Keratinocyte (primary cell): ENCODE measurements at regions not wholly inside any gene's neighbourhood (a gene's known extent, or its start where the extent isn't known, plus 50 kb on each side); places are given as distances from the start of the nearest gene placed in this dataset.

ENCODE experiments used
- DNase-seq: peaks from one replicate; pipeline ENCODE4 v3.0.0-alpha.2; 2011; ENCODE audit warnings: low read depth, missing footprints, low spot score
- FAIRE-seq: peaks from 2 replicates; lab custom pipeline; 2011; peaks lifted over from hg19 to GRCh38; lab: Jason Lieb, UNC
- H2AFZ ChIP-seq: 2 replicates; pipeline ENCODE4 v1.6.0; 2012; ENCODE audit warnings: low read length, control low read depth, inconsistent platforms; ENCODE audit not compliant: control insufficient read depth
- H3K27ac ChIP-seq: 2 replicates; pipeline ENCODE4 v1.5.1; 2011; ENCODE audit warnings: low read length; ENCODE audit not compliant: control insufficient read depth, insufficient read depth
- H3K27me3 ChIP-seq: 3 replicates; pipeline ENCODE4 v1.6.0; 2011; ENCODE audit warnings: low read length; ENCODE audit not compliant: control insufficient read depth, insufficient read depth; ENCODE audit errors: extremely low read depth
- H3K36me3 ChIP-seq, 2 experiments: 2 replicates in 1 of 2; 3 replicates in 1 of 2; pipeline ENCODE4 v1.5.1; 2011; ENCODE audit warnings: low read length in 2 of 2, mild to moderate bottlenecking in 1 of 2; ENCODE audit not compliant: control insufficient read depth in 2 of 2, insufficient read depth in 2 of 2; ENCODE audit errors: extremely low read depth in 1 of 2
- H3K4me1 ChIP-seq: 3 replicates; pipeline ENCODE4 v1.5.1; 2011; ENCODE audit warnings: low read length; ENCODE audit not compliant: control insufficient read depth, insufficient read depth; ENCODE audit errors: extremely low read depth
- H3K4me2 ChIP-seq: 3 replicates; pipeline ENCODE4 v1.6.0; 2011; ENCODE audit warnings: low read depth, low read length; ENCODE audit not compliant: control insufficient read depth, insufficient read depth; ENCODE audit errors: extremely low read depth
- H3K4me3 ChIP-seq, 3 experiments: fragments of 200-600 bp in 1 of 3; sonication (generic) in 1 of 3; 2 replicates in 2 of 3; 3 replicates in 1 of 3; pipeline ENCODE4 v1.5.1; 2011 to 2016; ENCODE audit warnings: low read length in 3 of 3, mild to moderate bottlenecking in 3 of 3, control low read depth in 2 of 3, inconsistent platforms in 1 of 3, low read depth in 1 of 3, mixed read lengths in 1 of 3, mixed run types in 1 of 3, moderate library complexity in 1 of 3; ENCODE audit not compliant: control insufficient read depth in 2 of 3, insufficient read depth in 2 of 3; ENCODE audit errors: extremely low read depth in 1 of 3
- H3K79me2 ChIP-seq: 2 replicates; pipeline ENCODE4 v1.6.0; 2012; ENCODE audit warnings: low read length; ENCODE audit not compliant: control insufficient read depth, insufficient read depth
- H3K9ac ChIP-seq: 3 replicates; pipeline ENCODE4 v1.6.0; 2011; ENCODE audit warnings: low read length; ENCODE audit not compliant: control insufficient read depth, insufficient read depth; ENCODE audit errors: extremely low read depth
- H3K9me1 ChIP-seq: 3 replicates; pipeline ENCODE4 v1.6.0; 2011; ENCODE audit warnings: low read length; ENCODE audit not compliant: control insufficient read depth, insufficient read depth; ENCODE audit errors: extremely low read depth
- H3K9me3 ChIP-seq: 2 replicates; pipeline ENCODE4 v1.5.1; 2012; ENCODE audit warnings: low read depth, low read length; ENCODE audit not compliant: control insufficient read depth
- H4K20me1 ChIP-seq: 3 replicates; pipeline ENCODE4 v1.6.0; 2011; ENCODE audit warnings: low read length; ENCODE audit not compliant: control insufficient read depth, insufficient read depth; ENCODE audit errors: extremely low read depth
- EZH2 ChIP-seq: IDR thresholded peaks from one replicate; pipeline ENCODE4 v1.6.1; 2012; ENCODE audit warnings: inconsistent platforms, mild to moderate bottlenecking, low read length, moderate library complexity
- dilution Hi-C: fragments of 300-500 bp; cut with MboI; formaldehyde crosslinking; loops from one replicate; pipeline ENCODE4 v1.7.0; 2020; ENCODE audit warnings: low sequenced_read_pairs; ENCODE audit not compliant: extremely low pct_ligation_motif_present
- TF ChIP-seq, protein P1 (sequence below), 3 experiments: IDR thresholded peaks in 1 of 3; conservative IDR thresholded peaks in 1 of 3; optimal IDR thresholded peaks in 1 of 3; 2 replicates in 2 of 3; 3 replicates in 1 of 3; pipeline versions ENCODE3 to v1.5.1; 2011; ENCODE audit warnings: low read length in 3 of 3, mild to moderate bottlenecking in 3 of 3, moderate library complexity in 2 of 3, control low read depth in 1 of 3, inconsistent platforms in 1 of 3; ENCODE audit not compliant: insufficient read depth in 2 of 3; ENCODE audit errors: extremely low read depth in 1 of 3

DNA sequence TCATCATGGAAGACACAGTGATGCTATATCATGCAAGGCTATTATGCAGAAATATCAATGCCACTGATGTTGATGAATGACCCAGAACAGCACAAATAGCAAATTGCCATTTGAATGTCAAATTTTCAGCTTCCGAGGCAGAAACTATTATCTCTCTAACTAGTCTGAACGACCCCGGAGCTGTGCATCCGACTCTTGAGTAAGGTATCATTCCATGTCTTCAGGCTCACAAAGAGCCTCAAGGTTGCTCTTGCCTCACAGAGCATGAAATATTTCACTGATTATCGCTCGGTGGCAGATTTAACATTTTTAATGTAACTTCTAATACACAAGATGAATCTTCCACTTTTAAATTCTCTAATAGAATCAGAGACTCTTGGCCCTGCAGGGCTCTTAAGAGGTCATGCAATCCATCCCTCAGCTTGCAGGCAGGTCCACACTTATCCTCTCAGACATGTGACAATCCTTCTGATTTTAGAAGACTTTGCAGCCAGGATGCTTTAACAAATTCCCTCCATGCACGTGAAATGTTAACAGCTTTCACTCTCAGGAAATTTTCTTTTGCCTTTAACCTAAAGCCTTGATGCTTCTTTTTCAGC is 221.0 kb downstream of the FRK start:
- no peak overlapping the region for H3K4me3 ChIP-seq
- no peak overlapping the region for H3K27ac ChIP-seq
- no peak for FAIRE-seq
- no peaks in the 10 kb centered on the region for H3K36me3 ChIP-seq
- no peaks in the 10 kb centered on the region for H3K27me3 ChIP-seq
- H3K79me2 ChIP-seq, result no peaks in the 10 kb centered on the region
- no peaks in the 10 kb centered on the region for H3K4me1 ChIP-seq
- H3K9me1 ChIP-seq, result no peaks in the 10 kb centered on the region
- no peak overlapping the region for H3K4me2 ChIP-seq
- TF ChIP-seq EZH2, result no peak
- no peak for DNase-seq
- no peak overlapping the region for H2AFZ ChIP-seq
- H3K9me3 ChIP-seq, result no peaks in the 10 kb centered on the region
- H4K20me1 ChIP-seq, result no peaks in the 10 kb centered on the region
- dilution Hi-C loops, result no loop called here
- no peak overlapping the region for H3K9ac ChIP-seq

DNA sequence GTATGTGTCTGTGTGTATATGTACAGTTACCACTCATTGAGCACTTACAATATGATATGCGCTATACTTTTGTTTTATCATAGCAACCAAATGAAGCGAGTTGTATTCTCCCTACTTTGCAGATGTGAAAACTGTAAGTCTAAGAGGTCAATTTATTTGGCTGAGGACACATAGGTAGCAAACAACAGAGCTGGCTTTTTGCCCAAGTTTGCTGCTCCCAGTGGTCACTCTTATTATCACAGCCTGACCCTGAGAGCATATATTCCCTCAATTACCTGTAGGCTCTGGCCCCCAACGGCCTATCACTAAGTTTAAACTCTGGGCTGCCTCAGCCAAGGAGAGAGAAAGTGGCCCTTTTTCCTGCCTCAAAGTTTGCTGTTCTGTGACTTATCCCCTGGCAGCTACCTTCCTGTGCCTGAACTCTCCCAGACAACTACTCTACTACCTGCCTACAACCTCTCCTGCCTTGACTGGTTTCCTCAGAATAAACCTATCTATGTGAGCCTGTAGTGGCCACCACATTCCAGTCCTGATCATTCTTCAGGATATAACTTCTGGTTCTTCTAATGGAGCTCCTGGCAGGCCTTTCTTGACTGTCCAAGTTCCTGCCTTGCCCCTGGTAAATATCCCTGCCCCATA is 221.8 kb downstream of the FRK start:
- no peak overlapping the region for H3K9ac ChIP-seq
- no peak overlapping the region for H3K4me3 ChIP-seq
- H2AFZ ChIP-seq, result no peak overlapping the region
- H3K9me1 ChIP-seq, result no peaks in the 10 kb centered on the region
- H3K27ac ChIP-seq, result no peak overlapping the region
- no peak for TF ChIP-seq EZH2
- TF ChIP-seq, protein P1, sequence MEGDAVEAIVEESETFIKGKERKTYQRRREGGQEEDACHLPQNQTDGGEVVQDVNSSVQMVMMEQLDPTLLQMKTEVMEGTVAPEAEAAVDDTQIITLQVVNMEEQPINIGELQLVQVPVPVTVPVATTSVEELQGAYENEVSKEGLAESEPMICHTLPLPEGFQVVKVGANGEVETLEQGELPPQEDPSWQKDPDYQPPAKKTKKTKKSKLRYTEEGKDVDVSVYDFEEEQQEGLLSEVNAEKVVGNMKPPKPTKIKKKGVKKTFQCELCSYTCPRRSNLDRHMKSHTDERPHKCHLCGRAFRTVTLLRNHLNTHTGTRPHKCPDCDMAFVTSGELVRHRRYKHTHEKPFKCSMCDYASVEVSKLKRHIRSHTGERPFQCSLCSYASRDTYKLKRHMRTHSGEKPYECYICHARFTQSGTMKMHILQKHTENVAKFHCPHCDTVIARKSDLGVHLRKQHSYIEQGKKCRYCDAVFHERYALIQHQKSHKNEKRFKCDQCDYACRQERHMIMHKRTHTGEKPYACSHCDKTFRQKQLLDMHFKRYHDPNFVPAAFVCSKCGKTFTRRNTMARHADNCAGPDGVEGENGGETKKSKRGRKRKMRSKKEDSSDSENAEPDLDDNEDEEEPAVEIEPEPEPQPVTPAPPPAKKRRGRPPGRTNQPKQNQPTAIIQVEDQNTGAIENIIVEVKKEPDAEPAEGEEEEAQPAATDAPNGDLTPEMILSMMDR (optimal IDR thresholded peaks at IDR 0.05 in 1 of 3, IDR thresholded peaks at IDR 0.05 in 1 of 3, conservative IDR thresholded peaks at IDR 0.05 in 1 of 3; ENCODE audit: extremely low read depth in 1 of 3, insufficient read depth in 2 of 3, low read length in 3 of 3), result peak; percentile 61 to 69 (median 61)
- DNase-seq, result no peak
- H3K4me1 ChIP-seq, result no peaks in the 10 kb centered on the region
- H3K9me3 ChIP-seq, result no peaks in the 10 kb centered on the region
- H3K4me2 ChIP-seq, result no peak overlapping the region
- H3K79me2 ChIP-seq, result no peaks in the 10 kb centered on the region
- no peak for FAIRE-seq
- dilution Hi-C loops, result no loop called here
- H3K27me3 ChIP-seq, result no peaks in the 10 kb centered on the region
- H3K36me3 ChIP-seq, result no peaks in the 10 kb centered on the region
- no peaks in the 10 kb centered on the region for H4K20me1 ChIP-seq
